Stimulated activated CD4-positive, alpha-beta T cell treated with anti-CD3 and anti-CD28 coated beads, Interleukin-2, amount 100 ng/mL, for 48 hours (primary cell): ENCODE measurements at regions not wholly inside any gene's neighbourhood (a gene's known extent, or its start where the extent isn't known, plus 50 kb on each side); places are given as distances from the start of the nearest gene placed in this dataset.
"Not testable (repeated sequence)": the region's sequence is repeated elsewhere in the genome, so short reads cannot be mapped to it uniquely, and the experiment has no call there.

Experiments
- DNase-seq, 2 donors: peaks; one replicate each; pipeline ENCODE4 v3.0.0-alpha.2; 2020

DNA sequence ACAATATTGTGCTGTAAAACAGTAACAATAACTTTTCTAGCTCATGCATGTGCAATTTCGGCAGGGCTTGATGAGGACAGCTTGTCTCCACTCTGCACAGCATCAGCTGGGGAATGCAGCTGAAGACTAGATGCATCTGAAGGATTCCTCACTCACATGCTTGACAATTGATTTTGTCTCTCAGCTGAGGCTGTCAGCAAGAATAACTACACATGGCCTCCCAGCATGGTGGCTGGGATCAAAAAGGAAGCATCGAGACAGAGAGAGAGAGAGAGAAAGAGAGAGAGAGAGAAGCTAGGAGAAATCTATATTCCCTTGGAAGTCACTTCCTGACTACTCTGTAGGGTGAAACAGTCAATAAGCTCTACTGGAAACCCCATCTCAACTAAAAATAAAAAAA, 487.1 kb downstream of the PLOD2 start:
- no peak for DNase-seq

GRCh38 chr3:145678401-145678800, 482.6 kb downstream of the PLOD2 start:
- no peak for DNase-seq

GRCh38 chr3:145681181-145681580, 479.8 kb downstream of the PLOD2 start:
- DNase-seq, result no peak

- DNase-seq, result not testable (repeated sequence)
Measured at GRCh38 chr3:145687978-145688377, 473.0 kb downstream of the PLOD2 start.

GRCh38 chr3:145692751-145693150, 468.2 kb downstream of the PLOD2 start:
- DNase-seq, result no peak

DNA sequence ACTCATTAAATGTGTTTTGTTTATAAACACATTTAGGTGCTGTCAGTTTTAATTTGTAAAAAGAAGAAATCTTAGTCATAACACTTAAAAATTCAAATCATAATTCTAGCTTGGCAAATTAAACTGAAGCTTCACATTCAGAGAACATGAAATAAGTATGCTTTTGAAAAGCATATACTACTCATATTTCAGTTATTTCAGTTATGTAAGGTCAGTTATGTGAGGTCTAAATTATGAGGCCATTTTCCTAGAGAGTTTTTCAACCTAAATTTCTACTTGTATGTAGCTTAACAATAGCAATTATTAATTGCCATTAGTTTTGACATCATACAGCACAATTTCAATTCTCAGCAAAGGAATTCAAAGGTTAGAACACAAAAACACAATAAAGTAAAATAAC, 465.0 kb downstream of the PLOD2 start:
- DNase-seq, result no peak

- no peak for DNase-seq
Measured at GRCh38 chr3:145698250-145698649, 462.7 kb downstream of the PLOD2 start.

DNA sequence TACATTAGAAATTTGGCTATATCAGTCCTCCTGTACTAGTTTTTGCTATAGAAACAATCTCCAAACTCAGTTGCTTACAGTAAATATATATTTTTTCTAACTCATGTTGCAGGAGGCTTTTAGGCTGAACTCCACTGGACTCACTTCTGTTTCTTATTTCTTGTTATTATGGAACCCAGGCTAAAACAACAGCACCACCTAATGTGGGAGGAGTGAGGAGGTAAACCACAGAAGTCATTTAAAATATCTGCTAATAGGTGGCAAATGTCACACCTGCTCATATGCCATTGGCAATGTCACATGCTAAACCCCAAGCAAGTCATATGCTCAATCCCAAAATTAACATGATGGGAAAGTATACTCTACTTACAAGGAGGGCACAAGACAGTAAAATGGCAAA, 462.2 kb downstream of the PLOD2 start:
- no peak for DNase-seq

GRCh38 chr3:145704020-145704419, 457.0 kb downstream of the PLOD2 start:
- DNase-seq, result no peak

DNA sequence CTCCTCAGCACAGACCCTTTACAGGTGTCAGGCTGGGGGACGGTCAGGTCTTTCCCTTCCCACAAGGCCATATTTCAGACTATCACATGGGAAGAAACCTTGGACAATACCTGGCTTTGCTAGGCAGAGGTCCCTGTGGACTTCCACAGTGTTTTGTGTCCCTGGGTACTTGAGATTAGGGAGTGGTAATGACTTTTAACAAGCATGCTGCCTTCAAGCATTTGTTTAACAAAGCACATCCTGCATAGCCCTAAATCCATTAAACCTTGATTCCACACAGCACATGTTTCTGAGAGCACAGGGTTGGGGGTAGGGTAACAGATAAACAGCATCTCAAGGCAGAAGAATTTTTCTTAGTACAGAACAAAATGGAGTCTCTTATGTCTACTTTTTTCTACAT, 451.2 kb downstream of the PLOD2 start:
- DNase-seq, result not testable (repeated sequence)

DNA sequence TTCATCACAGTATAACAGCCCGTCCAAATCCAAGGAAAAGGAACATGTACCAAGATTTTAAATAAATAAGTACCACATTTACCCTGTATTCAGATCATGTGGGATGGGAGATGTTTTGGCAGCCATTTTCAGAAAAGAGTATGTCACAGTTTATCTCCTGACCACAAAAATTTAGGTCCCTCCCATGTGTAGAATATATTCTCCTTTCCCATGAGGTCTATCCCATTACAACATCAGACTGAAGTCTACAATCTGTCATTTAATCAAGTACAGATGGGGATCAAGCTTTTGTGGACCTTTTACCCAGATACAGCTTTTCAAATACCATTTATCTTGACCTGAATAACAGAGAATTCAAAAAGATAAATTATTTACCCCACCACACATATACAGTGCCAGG, 444.5 kb downstream of the PLOD2 start:
- no peak for DNase-seq

DNA sequence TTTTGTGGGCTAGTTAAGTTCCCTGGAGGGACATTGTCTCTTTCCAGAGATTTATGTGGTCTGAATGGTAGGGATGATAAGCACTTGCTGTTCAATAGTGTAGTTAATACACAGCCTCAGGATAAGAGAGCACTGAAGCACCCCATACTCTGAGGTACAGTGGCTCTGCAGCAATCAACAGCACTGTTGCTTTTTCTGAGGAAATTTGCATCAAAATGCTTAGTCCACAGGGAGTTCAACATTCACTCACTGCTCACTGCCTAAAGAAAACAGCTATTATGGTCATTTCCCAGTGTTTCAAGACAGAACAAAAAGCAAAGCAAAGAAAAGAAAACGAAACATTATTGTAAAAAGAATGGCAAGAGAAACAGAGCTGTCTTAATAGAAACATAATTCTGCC, 441.9 kb downstream of the PLOD2 start:
- DNase-seq, result no peak

DNA sequence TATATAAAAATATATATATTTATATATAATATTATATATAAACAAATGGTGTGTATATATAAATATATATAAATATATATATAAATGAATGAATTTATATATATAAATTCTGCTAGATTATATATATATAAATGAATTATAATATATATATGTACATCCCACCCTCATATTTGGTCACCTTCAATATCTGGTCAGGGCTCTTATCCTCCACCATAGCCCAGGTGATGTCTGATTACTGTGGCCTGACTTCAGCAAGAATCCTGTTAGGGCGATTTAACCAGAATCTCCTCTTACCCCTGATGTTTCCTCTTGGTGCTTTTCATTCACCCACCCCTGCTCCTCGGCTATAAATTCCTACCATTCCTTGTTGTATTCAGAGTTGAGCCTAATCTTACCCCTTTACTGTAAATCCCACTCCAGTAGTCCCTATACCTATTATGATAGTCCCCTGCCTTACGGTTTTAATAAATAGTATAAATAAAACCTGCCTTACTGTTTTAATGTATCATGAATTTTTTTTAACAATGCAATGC, 439.6 kb downstream of the PLOD2 start:
- no peak for DNase-seq

- DNase-seq, result no peak
Measured at GRCh38 chr3:145721815-145722214, 439.2 kb downstream of the PLOD2 start.

DNA sequence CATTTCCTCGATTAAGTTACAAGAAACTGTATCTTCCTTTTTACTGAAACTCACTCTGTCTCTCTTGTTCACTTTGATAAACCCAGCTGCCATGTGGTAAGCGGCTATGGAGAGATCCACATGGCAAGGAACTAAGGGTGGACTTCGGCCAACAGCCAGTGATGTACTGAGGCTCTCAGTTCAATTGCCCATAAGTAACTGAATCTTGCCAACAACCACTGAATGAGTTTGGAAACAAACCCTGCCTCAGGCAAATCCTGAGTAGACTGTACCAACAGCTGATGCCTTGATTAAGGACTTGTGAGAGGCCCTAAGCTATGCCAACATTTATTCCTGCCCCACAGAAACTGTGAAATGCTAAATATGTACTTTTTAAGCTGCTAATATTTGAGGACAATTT, 433.5 kb downstream of the PLOD2 start:
- DNase-seq, result no peak

DNA sequence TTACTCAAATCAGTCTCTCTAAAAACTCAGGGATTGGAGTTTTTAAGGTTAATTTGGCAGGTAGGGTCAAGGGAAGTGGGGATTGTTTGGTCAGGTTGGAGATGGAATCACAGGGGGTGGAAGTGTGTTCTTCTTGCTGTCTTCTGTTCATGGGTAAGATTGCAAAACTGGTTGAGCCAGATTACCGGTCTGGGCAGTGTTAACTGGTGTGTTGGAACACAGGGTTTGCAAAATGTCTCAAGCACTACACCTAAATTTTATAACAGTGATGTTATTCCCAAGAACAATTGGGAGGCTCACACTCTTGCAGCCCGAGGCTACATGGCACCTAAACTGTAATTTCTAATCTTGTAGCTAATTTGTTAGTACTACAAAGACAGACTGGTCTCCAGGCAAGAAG, 425.4 kb downstream of the PLOD2 start:
- no peak for DNase-seq

DNA sequence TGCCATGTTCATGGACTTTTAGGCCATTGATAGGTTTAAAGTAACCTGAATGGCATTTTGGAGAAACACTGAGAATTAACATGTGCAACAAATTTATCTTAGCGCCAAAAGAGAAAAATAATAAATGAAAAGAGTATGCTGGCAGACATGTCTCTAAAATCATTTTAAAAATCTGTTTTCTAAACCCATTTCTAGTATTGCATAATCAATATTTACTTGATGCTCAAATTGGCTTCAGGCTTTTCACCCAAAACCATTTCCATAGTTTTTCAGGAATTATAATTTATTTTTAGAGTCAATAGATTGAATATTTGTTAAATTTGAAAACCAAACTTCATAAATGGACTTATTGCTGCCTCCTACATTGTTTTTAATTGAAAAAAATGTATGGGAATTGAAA, 423.0 kb downstream of the PLOD2 start:
- DNase-seq, result no peak

DNA sequence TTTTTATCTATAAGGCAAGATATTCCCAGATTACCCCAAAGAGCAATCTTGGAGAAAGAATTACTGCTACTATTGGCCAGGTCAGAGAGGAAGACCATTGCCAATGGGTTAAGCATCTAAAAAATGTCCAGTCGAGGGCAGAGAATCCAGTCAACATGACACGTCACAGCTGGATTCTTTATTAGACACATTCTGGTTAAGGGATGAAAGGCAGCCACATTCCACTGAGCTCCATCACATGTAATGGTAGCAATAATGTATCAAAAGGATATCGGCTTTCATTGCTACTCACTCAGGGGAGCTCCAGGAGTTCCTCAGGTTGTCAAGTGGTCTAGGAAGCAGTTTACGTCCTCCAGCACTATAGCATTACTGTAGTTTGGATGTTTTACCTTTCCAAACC, 421.1 kb downstream of the PLOD2 start:
- DNase-seq, result no peak

DNA sequence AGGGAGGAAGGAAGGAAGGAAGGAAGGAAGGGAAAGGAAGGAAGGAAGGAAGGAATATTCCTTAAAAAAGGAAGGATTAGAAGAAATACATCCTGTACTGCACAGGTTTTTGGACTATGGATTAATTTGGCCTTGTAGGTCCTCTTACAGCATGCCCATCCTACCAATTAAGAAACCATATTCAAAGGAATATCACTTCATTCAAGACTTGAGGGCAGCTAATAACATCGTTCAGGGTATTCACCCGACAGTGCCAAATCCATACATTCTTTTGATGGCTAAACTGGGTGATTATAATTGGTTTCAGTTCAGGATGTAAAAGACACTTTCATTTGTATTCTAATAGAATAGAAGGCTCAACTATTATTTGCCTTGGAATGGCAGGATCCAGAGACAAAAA, 410.3 kb downstream of the PLOD2 start:
- DNase-seq, result no peak

- no peak for DNase-seq
Measured at GRCh38 chr3:145752576-145752975, 408.4 kb downstream of the PLOD2 start.

GRCh38 chr3:145754605-145755289, 406.2 kb downstream of the PLOD2 start:
- no peak for DNase-seq

GRCh38 chr3:145760036-145760435, 400.9 kb downstream of the PLOD2 start:
- no peak for DNase-seq

- DNase-seq, result no peak
Measured at GRCh38 chr3:145767909-145768308, 393.1 kb downstream of the PLOD2 start.

DNA sequence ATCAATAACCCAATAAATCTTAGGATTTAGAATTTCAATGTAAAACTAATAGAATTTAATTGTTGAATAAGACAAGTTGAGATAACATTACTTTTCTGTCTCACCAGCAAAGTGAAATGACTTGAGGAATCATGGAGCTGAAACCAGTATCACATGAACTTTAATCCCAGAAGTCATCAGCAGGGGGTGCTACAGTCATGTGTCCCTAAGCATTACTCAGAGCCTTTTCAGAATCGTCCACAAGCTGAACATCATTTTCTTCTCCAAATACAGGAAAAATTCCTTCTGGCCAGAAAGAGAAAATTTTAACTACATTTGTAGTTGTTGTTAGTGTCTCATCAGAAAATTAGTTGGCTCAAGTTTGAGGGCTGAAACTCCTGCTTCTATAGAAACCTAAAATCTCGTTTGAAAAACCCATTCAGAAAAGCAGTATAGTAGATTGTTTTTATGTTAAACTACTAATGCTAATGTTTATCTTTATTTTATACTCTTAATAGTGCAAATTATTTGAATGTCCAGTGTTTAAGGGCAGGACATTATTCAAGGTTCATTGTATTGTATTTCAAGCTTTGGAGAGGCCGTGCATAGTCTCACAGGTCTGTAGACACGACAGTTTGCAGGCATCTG, 384.1 kb downstream of the PLOD2 start:
- peak; percentile 0 to 1 for DNase-seq

DNA sequence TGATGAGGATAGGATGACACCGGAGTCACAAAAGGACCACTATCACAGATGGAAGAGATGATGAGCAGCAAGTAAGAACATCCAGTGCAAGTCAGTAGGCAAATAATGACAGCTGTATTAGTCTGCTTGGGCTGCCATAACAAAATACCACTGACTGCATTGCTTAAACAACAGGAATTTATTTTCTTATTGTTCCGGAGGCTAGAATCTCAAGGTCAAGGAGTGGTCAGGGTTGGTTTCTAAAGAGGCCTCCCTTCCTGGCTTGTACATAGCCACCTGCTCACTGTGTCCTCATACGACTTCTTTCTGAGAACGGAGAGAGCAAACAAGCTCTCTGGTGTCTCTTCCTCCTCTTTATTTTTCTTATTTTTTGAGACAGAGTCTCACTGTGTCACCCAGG, 380.7 kb downstream of the PLOD2 start:
- no peak for DNase-seq
